22Rv1 (cell line): ENCODE measurements at regions not wholly inside any gene's neighbourhood (a gene's known extent, or its start where the extent isn't known, plus 50 kb on each side); places are given as distances from the start of the nearest gene placed in this dataset.

Experiments
- CTCF ChIP-seq: fragments of 450-650 bp; IDR thresholded peaks from 2 replicates; pipeline ENCODE4 v1.5.1; 2017; ENCODE audit warnings: mild to moderate bottlenecking
- ZFX ChIP-seq: fragments of 450-650 bp; IDR thresholded peaks from 2 replicates; pipeline ENCODE4 v1.6.1; 2017; ENCODE audit warnings: antibody characterized with exemption, borderline replicate concordance

DNA sequence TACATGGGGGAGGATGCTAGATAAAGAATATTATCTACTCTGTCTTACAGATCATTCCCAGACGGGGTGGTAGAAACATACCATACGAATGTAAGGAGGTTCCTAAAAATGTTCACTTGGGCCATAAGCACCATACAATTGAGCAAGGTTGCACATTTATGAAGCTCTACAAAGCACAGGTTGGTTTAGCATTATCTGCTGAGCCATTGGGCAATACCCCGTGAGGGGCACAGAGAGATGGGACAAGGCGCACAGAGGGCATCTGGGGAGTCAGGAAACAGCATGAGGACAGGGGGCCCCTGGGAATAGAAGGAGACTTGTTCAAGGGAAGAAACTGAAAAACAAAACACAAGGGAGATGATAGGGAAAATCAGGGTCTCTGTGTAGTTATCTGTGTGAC, 305.3 kb downstream of the TRIML1 start:
- TF ChIP-seq CTCF (no peak), ZFX (no peak)
